PC-9 (cell line): ENCODE measurements at regions not wholly inside any gene's neighbourhood (a gene's known extent, or its start where the extent isn't known, plus 50 kb on each side); places are given as distances from the start of the nearest gene placed in this dataset.

Experiments used
- BruUV-seq: library from RNA; stranded (reverse); fragments of 400-500 nt; replicated peaks from 2 replicates; lab custom pipeline; 2021; lab: Mats Ljungman, UMichigan
- CTCF ChIA-PET: fragments of 300-600 bp; sonication (Branson Sonifier 250); formaldehyde crosslinking; loops from one replicate; lab custom pipeline; 2022; ENCODE audit warnings: antibody characterized with exemption; lab: Charles Lee
- POLR2A ChIA-PET: fragments of 300-600 bp; sonication (Branson Sonifier 250); formaldehyde crosslinking; loops from one replicate; lab custom pipeline; 2022; ENCODE audit warnings: antibody characterized with exemption; ENCODE audit not compliant: unreplicated experiment; lab: Charles Lee
- DNase-seq, 2 experiments: peaks; one replicate each; pipeline versions ENCODE4 v3.0.0 to v3.0.0-alpha.2; 2015 to 2022; ENCODE audit warnings: mixed read lengths in 1 of 2
- H2AFZ ChIP-seq: fragments of 200-600 bp; sonication (generic); 2 replicates; pipeline ENCODE4 v1.8.1; 2017; ENCODE audit warnings: antibody characterized with exemption
- H3F3A ChIP-seq: fragments of 200-600 bp; sonication (generic); 2 replicates; pipeline ENCODE4 v1.8.1; 2017; ENCODE audit warnings: antibody characterized with exemption, mild to moderate bottlenecking, low read depth; ENCODE audit not compliant: insufficient read depth
- H3K27ac ChIP-seq: fragments of 200-600 bp; sonication (generic); 2 replicates; pipeline ENCODE4 v1.6.1; 2016; ENCODE audit warnings: mixed run types
- H3K27me3 ChIP-seq: fragments of 200-600 bp; sonication (generic); 2 replicates; pipeline ENCODE4 v1.6.1; 2016; ENCODE audit warnings: low read depth, mixed run types; ENCODE audit not compliant: insufficient read depth
- H3K36me3 ChIP-seq: fragments of 200-600 bp; sonication (generic); 2 replicates; pipeline ENCODE4 v1.6.1; 2016; ENCODE audit warnings: low read depth, mixed run types
- H3K4me1 ChIP-seq: fragments of 200-600 bp; sonication (generic); replicated peaks from 2 replicates; pipeline ENCODE4 v1.6.1; 2016; ENCODE audit warnings: mixed run types; ENCODE audit not compliant: insufficient read depth
- H3K4me2 ChIP-seq: fragments of 200-600 bp; sonication (generic); 2 replicates; pipeline ENCODE4 v1.6.1; 2017; ENCODE audit warnings: mixed run types
- H3K4me3 ChIP-seq: fragments of 200-600 bp; sonication (generic); 2 replicates; pipeline ENCODE4 v1.6.1; 2016; ENCODE audit warnings: mixed run types
- H3K79me2 ChIP-seq: fragments of 200-600 bp; sonication (generic); 2 replicates; pipeline ENCODE4 v1.6.1; 2017; ENCODE audit warnings: low read depth, mixed run types
- H3K9me2 ChIP-seq: fragments of 200-600 bp; sonication (generic); 2 replicates; pipeline ENCODE4 v1.8.1; 2017; ENCODE audit warnings: mild to moderate bottlenecking; ENCODE audit not compliant: insufficient read depth
- H3K9me3 ChIP-seq: fragments of 200-600 bp; sonication (generic); 2 replicates; pipeline ENCODE4 v1.8.1; 2016; ENCODE audit warnings: low read depth; ENCODE audit not compliant: insufficient read depth
- H4K20me1 ChIP-seq: fragments of 200-600 bp; sonication (generic); 2 replicates; pipeline ENCODE4 v1.8.1; 2017; ENCODE audit not compliant: insufficient read depth
- EZH2 ChIP-seq: fragments of 200-600 bp; sonication (generic); IDR thresholded peaks from 2 replicates; pipeline ENCODE4 v1.8.0; 2017; ENCODE audit warnings: antibody characterized with exemption, low read depth
- intact Hi-C: fragments of 100-400 bp; cut with micrococcal nuclease; formaldehyde crosslinking; loops from one replicate; pipeline ENCODE4 v1.10.0; 2022; ENCODE audit not compliant: unreplicated experiment
- TF ChIP-seq, protein P1 (sequence below): fragments of 200-600 bp; sonication (generic); conservative IDR thresholded peaks from 2 replicates; pipeline ENCODE4 v1.6.1; 2017; ENCODE audit warnings: mixed run types, antibody characterized with exemption, mild to moderate bottlenecking, moderate library complexity

DNA sequence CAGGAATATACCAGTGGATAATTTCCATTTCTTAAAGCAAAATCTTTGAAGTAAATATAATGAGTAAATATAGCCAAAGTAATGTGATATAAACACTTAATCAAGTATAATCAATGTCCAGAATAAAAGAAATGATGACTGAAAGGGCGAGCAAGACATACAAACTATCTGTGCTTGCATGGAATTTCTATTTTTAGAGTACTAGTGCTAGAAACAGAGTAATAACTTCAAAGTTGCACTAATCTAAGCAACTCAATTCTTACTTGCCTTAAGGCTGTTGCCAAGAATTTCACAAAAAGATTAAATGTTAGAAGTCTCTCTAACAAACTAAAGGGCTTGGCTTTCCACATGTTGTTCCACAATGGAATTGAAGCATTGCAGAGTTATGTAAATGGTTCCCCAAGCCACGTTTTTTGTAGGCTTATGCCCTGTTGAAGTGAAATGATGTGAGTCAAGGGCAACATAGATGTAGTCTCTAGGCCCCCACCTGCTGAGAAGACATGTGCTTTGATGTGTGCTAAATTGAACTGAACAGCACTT lies 175.0 kb upstream of the LMNTD1 start:
- H3K36me3 ChIP-seq: no peaks in the 10 kb centered on the region
- ChIA-PET CTCF (no interaction called here), POLR2A (no interaction called here)
- intact Hi-C loops: no loop called here
- H3K27me3 ChIP-seq: no peaks in the 10 kb centered on the region
- no peaks in the 10 kb centered on the region for H3F3A ChIP-seq
- no peaks in the 10 kb centered on the region for H3K9me3 ChIP-seq
- no peaks in the 10 kb centered on the region for H4K20me1 ChIP-seq
- BruUV-seq: no TSS peak
- no peak overlapping the region for H3K4me2 ChIP-seq
- no peaks in the 10 kb centered on the region for H3K4me1 ChIP-seq
- H3K9me2 ChIP-seq: 0 out of 2 replicates have a peak, but pooled peaks cover 3% of the 10 kb centered on the region
- H2AFZ ChIP-seq: no peak overlapping the region
- no peak for TF ChIP-seq EZH2
- TF ChIP-seq, protein P1, sequence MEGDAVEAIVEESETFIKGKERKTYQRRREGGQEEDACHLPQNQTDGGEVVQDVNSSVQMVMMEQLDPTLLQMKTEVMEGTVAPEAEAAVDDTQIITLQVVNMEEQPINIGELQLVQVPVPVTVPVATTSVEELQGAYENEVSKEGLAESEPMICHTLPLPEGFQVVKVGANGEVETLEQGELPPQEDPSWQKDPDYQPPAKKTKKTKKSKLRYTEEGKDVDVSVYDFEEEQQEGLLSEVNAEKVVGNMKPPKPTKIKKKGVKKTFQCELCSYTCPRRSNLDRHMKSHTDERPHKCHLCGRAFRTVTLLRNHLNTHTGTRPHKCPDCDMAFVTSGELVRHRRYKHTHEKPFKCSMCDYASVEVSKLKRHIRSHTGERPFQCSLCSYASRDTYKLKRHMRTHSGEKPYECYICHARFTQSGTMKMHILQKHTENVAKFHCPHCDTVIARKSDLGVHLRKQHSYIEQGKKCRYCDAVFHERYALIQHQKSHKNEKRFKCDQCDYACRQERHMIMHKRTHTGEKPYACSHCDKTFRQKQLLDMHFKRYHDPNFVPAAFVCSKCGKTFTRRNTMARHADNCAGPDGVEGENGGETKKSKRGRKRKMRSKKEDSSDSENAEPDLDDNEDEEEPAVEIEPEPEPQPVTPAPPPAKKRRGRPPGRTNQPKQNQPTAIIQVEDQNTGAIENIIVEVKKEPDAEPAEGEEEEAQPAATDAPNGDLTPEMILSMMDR: no peak
- DNase-seq: no peak
- no peak overlapping the region for H3K27ac ChIP-seq
- H3K79me2 ChIP-seq: no peaks in the 10 kb centered on the region
- no peak overlapping the region for H3K4me3 ChIP-seq

DNA sequence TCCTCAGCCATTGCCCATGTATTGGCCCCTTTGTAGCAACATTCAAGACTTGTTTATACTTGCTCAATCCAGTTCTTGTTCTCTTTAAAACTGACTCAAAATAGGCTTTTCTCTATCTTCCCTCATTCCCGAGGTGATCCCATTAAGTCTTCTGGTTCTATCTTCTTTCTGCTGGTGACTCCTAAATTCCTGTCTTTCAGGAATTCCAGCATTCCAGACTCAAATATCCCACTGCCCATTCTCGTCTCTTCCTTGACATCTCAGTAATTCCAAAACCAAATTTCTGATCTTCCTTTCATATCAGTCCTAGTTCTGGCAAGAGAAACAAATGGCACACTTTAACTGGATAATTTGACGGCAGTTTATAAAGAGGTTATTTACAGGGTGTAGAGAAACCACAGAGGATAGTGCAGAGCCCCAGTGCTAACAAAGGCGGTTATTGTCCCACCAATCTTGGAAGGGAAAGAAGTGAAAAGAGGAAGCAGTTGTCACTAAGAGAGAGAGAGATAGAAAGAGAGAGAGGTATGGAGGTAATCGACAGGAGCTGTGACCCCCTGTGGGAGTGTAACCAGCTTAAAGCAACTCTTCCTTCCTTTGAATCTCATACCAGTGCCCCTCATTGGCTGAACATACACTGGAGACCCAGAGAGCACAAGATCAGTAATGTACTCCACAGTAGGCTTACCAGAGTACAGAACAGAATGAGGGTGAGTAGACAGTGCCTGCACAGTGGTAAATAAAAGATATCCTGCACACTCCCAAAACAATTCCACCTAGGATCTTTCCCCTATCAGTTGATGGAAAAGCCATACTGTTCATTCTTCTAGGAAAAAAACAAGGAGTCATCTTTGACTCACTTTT lies 177.6 kb upstream of the LMNTD1 start:
- no peaks in the 10 kb centered on the region for H3K4me1 ChIP-seq
- no peaks in the 10 kb centered on the region for H3F3A ChIP-seq
- H3K27ac ChIP-seq: no peak overlapping the region
- no peak overlapping the region for H3K4me2 ChIP-seq
- ChIA-PET POLR2A (no interaction called here), CTCF (no interaction called here)
- no peak for DNase-seq
- intact Hi-C loops: no loop called here
- no peaks in the 10 kb centered on the region for H3K27me3 ChIP-seq
- H3K36me3 ChIP-seq: no peaks in the 10 kb centered on the region
- no peaks in the 10 kb centered on the region for H3K9me3 ChIP-seq
- no peak overlapping the region for H2AFZ ChIP-seq
- no TSS peak for BruUV-seq
- H3K9me2 ChIP-seq: 0 out of 2 replicates have a peak, but pooled peaks cover 3% of the 10 kb centered on the region
- H3K4me3 ChIP-seq: no peak overlapping the region
- TF ChIP-seq EZH2: no peak
- TF ChIP-seq, protein P1: no peak
- no peaks in the 10 kb centered on the region for H3K79me2 ChIP-seq
- H4K20me1 ChIP-seq: no peaks in the 10 kb centered on the region

DNA sequence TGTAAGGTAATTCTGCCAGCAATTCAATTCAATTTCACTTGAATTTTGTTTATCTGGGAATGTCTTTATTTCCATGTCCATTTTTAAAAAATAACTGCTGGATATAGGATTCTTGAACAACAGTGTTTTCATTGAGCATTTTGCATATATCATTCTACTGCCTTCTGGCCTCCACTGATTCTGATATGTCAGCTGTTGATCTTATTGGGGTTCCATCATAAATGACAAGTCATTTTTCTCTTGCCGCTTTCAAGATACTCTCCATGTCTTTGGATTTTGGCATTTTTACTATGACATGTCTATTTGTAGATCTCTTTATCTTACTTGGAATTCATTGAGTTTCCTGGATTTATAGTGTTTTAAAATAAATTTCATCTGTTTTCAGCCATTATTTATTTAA lies 180.5 kb upstream of the LMNTD1 start:
- H3K27me3 ChIP-seq: no peaks in the 10 kb centered on the region
- H3K9me2 ChIP-seq: no peaks in the 10 kb centered on the region
- no peaks in the 10 kb centered on the region for H3K79me2 ChIP-seq
- no peaks in the 10 kb centered on the region for H3K4me1 ChIP-seq
- no TSS peak for BruUV-seq
- no peaks in the 10 kb centered on the region for H3F3A ChIP-seq
- no peak for DNase-seq
- no peak overlapping the region for H3K4me3 ChIP-seq
- intact Hi-C loops: no loop called here
- TF ChIP-seq EZH2: no peak
- TF ChIP-seq, protein P1: no peak
- H4K20me1 ChIP-seq: no peaks in the 10 kb centered on the region
- no peak overlapping the region for H3K27ac ChIP-seq
- H3K4me2 ChIP-seq: no peak overlapping the region
- CTCF ChIA-PET: no interaction called here
- H3K9me3 ChIP-seq: 0 out of 2 replicates have a peak, but pooled peaks cover 3% of the 10 kb centered on the region
- POLR2A ChIA-PET: no interaction called here
- no peak overlapping the region for H2AFZ ChIP-seq
- no peaks in the 10 kb centered on the region for H3K36me3 ChIP-seq
